Spleen (tissue), 11 donors: ENCODE measurements at regions not wholly inside any gene's neighbourhood (a gene's known extent, or its start where the extent isn't known, plus 50 kb on each side); places are given as distances from the start of the nearest gene placed in this dataset.

Source experiments
- DNase-seq: peaks from one replicate; pipeline ENCODE4 v3.0.0-alpha.2; 2020
- H3K27ac ChIP-seq, 8 donors: fragments of 200-600 bp; sonication (generic) in 7 of 8; 1 replicate in 4 of 8; 2 replicates in 4 of 8; pipeline versions ENCODE4 v1.5.0 to v1.8.0; 2016 to 2021; ENCODE audit warnings: inconsistent platforms in 4 of 8, mild to moderate bottlenecking in 4 of 8, moderate library complexity in 1 of 8
- H3K27me3 ChIP-seq, 7 donors: fragments of 200-600 bp; sonication (generic) in 6 of 7; replicated peaks in 1 of 7; 1 replicate in 4 of 7; 2 replicates in 3 of 7; pipeline versions ENCODE4 v1.5.0 to v1.8.0; 2016 to 2021; ENCODE audit warnings: inconsistent platforms in 3 of 7, mild to moderate bottlenecking in 1 of 7
- H3K36me3 ChIP-seq, 6 donors: fragments of 200-600 bp; sonication (generic) in 5 of 6; 1 replicate in 4 of 6; 2 replicates in 2 of 6; pipeline versions ENCODE4 v1.5.0 to v1.8.0; 2016 to 2021; ENCODE audit warnings: inconsistent platforms in 2 of 6
- H3K4me1 ChIP-seq, 6 donors: fragments of 200-600 bp; sonication (generic) in 5 of 6; 1 replicate in 3 of 6; 2 replicates in 3 of 6; pipeline versions ENCODE4 v1.5.0 to v1.8.0; 2016 to 2021; ENCODE audit warnings: inconsistent platforms in 3 of 6
- H3K4me3 ChIP-seq, 8 donors: fragments of 200-600 bp; sonication (generic) in 7 of 8; 1 replicate in 4 of 8; 2 replicates in 4 of 8; pipeline versions ENCODE4 v1.5.0 to v1.8.0; 2016 to 2021; ENCODE audit warnings: inconsistent platforms in 4 of 8, mild to moderate bottlenecking in 4 of 8, moderate library complexity in 2 of 8
- H3K9me3 ChIP-seq, 8 donors: fragments of 200-600 bp; sonication (generic) in 7 of 8; 1 replicate in 4 of 8; 2 replicates in 4 of 8; pipeline versions ENCODE4 v1.5.0 to v1.8.0; 2016 to 2021; ENCODE audit warnings: inconsistent platforms in 4 of 8
- POLR2A ChIP-seq, 3 donors: fragments of 450-650 bp; IDR thresholded peaks; one replicate each; pipeline ENCODE4 v1.5.1; 2017; ENCODE audit warnings: antibody characterized with exemption in 3 of 3, mild to moderate bottlenecking in 1 of 3
- POLR2AphosphoS5 ChIP-seq, 3 donors: sonication (generic); formaldehyde crosslinking; IDR thresholded peaks; one replicate each; pipeline ENCODE4 v1.5.1; 2017; ENCODE audit warnings: antibody characterized with exemption in 3 of 3
- WGBS, 5 donors: extraction: QIAGEN DNeasy Blood & Tissue Kit in 3 of 5; methylation state at CpG; one replicate each; pipeline versions ENCODE4 v1.1.5 to v1.1.7; 2013 to 2018; 5-methylcytosine and 5-hydroxymethylcytosine counted together
- intact Hi-C: fragments of 100-400 bp; cut with DNase I; formaldehyde crosslinking; loops from one replicate; pipeline ENCODE4 v1.15.0; 2023; ENCODE audit warnings: low total_unique reads
- TF ChIP-seq, protein P1 (sequence below), 11 experiments: fragments of 200-600 bp in 7 of 11; fragments of 450-650 bp in 4 of 11; sonication (generic) in 4 of 11; IDR thresholded peaks in 8 of 11; conservative IDR thresholded peaks in 3 of 11; 1 replicate in 7 of 11; 2 replicates in 4 of 11; pipeline versions ENCODE4 v1.4.0 to v1.8.0; 2016 to 2021; ENCODE audit warnings: antibody characterized with exemption in 11 of 11, inconsistent platforms in 4 of 11, mild to moderate bottlenecking in 1 of 11
- donor health status: healthy with polysubstance abuse.
- donor health status: DM: no; HTN: no; CAD: no; lungs with moderate emphysema.
- donor health status: DM: no; HTN: no; CAD: no.
- donor health status: Bipolar disorder and iron deficiency.
- donor health status: healthy.
- donor health status: DM: no; HTN: no; CAD: no.
- donor health status: DM: yes; HTN: yes; CAD: no.

- H3K4me1 ChIP-seq: no peaks in the 10 kb centered on the region
- TF ChIP-seq, protein P1, sequence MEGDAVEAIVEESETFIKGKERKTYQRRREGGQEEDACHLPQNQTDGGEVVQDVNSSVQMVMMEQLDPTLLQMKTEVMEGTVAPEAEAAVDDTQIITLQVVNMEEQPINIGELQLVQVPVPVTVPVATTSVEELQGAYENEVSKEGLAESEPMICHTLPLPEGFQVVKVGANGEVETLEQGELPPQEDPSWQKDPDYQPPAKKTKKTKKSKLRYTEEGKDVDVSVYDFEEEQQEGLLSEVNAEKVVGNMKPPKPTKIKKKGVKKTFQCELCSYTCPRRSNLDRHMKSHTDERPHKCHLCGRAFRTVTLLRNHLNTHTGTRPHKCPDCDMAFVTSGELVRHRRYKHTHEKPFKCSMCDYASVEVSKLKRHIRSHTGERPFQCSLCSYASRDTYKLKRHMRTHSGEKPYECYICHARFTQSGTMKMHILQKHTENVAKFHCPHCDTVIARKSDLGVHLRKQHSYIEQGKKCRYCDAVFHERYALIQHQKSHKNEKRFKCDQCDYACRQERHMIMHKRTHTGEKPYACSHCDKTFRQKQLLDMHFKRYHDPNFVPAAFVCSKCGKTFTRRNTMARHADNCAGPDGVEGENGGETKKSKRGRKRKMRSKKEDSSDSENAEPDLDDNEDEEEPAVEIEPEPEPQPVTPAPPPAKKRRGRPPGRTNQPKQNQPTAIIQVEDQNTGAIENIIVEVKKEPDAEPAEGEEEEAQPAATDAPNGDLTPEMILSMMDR (IDR thresholded peaks at IDR 0.05 in 8 of 11, conservative IDR thresholded peaks at IDR 0.05 in 3 of 11): no peak
- no peak for TF ChIP-seq POLR2AphosphoS5 (IDR thresholded peaks at IDR 0.05)
- no peak for TF ChIP-seq POLR2A (IDR thresholded peaks at IDR 0.05)
- no peak for DNase-seq
- 40 to 60% (median 44%) methylated on average over 5 of the region's 5 CpGs for WGBS, 5 donors
- intact Hi-C loops: no loop called here
- H3K27ac ChIP-seq: no peak overlapping the region
- H3K9me3 ChIP-seq: no peaks in the 10 kb centered on the region
- H3K27me3 ChIP-seq: no peaks in the 10 kb centered on the region
- H3K36me3 ChIP-seq: no peaks in the 10 kb centered on the region
- no peak overlapping the region for H3K4me3 ChIP-seq
These were observed 221.3 kb upstream of the FTMT start for GRCh38 chr5:121630402-121630801.

DNA sequence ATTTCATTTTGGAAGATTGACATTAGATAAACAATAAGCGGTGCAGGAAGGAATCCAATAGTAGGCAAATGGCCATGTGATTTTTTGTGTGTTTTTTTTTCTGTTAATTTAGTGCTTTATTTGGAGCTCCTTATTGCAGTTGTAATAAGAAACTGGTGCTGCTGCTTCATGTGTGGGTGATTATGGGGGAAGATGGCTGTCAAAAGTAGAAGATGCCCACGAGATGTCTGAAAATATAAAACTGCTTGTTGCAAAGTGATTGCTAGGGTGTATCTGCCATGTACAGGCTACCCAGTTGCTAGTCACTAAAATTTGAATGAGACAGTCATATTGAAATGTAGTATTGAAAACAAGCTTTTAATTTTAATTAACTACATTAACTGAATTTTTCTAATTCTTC lies 216.7 kb upstream of the FTMT start:
- H3K4me1 ChIP-seq: no peaks in the 10 kb centered on the region
- H3K36me3 ChIP-seq: no peaks in the 10 kb centered on the region
- DNase-seq: no peak
- no peak for TF ChIP-seq POLR2A (IDR thresholded peaks at IDR 0.05)
- TF ChIP-seq, protein P1 (IDR thresholded peaks at IDR 0.05 in 8 of 11, conservative IDR thresholded peaks at IDR 0.05 in 3 of 11): no peak
- no peak overlapping the region for H3K4me3 ChIP-seq
- peaks cover 0 to 3% (median 0%) of the 10 kb centered on the region in 8 donors for H3K9me3 ChIP-seq
- intact Hi-C loops: no loop called here
- H3K27me3 ChIP-seq: no peaks in the 10 kb centered on the region
- 71 to 81% (median 75%) methylated on average over 2 of the region's 2 CpGs for WGBS, 5 donors
- no peak overlapping the region for H3K27ac ChIP-seq

- DNase-seq: no peak
- 75 to 86% (median 78%) methylated on average over 2 of the region's 2 CpGs for WGBS, 5 donors
- TF ChIP-seq POLR2A (IDR thresholded peaks at IDR 0.05): no peak
- no peak for TF ChIP-seq POLR2AphosphoS5 (IDR thresholded peaks at IDR 0.05)
- TF ChIP-seq, protein P1 (IDR thresholded peaks at IDR 0.05 in 8 of 11, conservative IDR thresholded peaks at IDR 0.05 in 3 of 11): no peak
- intact Hi-C loops: no loop called here
- Histone ChIP-seq H3K9me3 (peaks cover 0 to 12% (median 4%) of the 10 kb centered on the region in 8 donors), H3K4me1 (no peaks in the 10 kb centered on the region), H3K27ac (no peak overlapping the region), H3K27me3 (no peaks in the 10 kb centered on the region), H3K4me3 (no peak overlapping the region), H3K36me3 (no peaks in the 10 kb centered on the region)
These were observed 213.6 kb upstream of the FTMT start for GRCh38 chr5:121638126-121638525.

GRCh38 chr5:121640298-121640697 lies 211.4 kb upstream of the FTMT start:
- 58 to 77% (median 64%) methylated on average over 1 of the region's 1 CpG for WGBS, 5 donors
- peaks cover 0 to 21% (median 4%) of the 10 kb centered on the region in 8 donors for H3K9me3 ChIP-seq

More at GRCh38 chr5:121640298-121640697, 211.4 kb upstream of the FTMT start:
- Histone ChIP-seq H3K27ac (no peak overlapping the region), H3K36me3 (no peaks in the 10 kb centered on the region), H3K4me1 (no peaks in the 10 kb centered on the region), H3K27me3 (no peaks in the 10 kb centered on the region), H3K4me3 (no peak overlapping the region)
- no peak for DNase-seq
- intact Hi-C loops: no loop called here
- TF ChIP-seq POLR2AphosphoS5 (IDR thresholded peaks at IDR 0.05) (no peak), POLR2A (IDR thresholded peaks at IDR 0.05) (no peak)
- TF ChIP-seq, protein P1 (IDR thresholded peaks at IDR 0.05 in 8 of 11, conservative IDR thresholded peaks at IDR 0.05 in 3 of 11): no peak
